ENCODE measurements at regions not wholly inside any gene's neighbourhood (a gene's known extent, or its start where the extent isn't known, plus 50 kb on each side); places are given as distances from the start of the nearest gene placed in this dataset.

GRCh38 chr19:56960959-56961543, 120.5 kb upstream of the PEG3 start:
- Mint-ChIP-seq H3K27ac (no peak overlapping the region), H3K27me3 (ENCODE audit: insufficient read depth, low read depth) (peaks cover 10% of the 10 kb centered on the region), H3K4me1 (no peaks in the 10 kb centered on the region), H3K36me3 (no peaks in the 10 kb centered on the region), H3K4me3 (no peak overlapping the region), H3K9me3 (peaks cover 71% of the 10 kb centered on the region)
- Histone ChIP-seq H3K36me3 (no peaks in the 10 kb centered on the region), H3K27ac (no peak overlapping the region), H3K4me3 (no peak overlapping the region), H3K27me3 (no peaks in the 10 kb centered on the region), H3K4me2 (no peak overlapping the region), H3K9ac (no peak overlapping the region), H3F3A (ENCODE audit: low read depth) (no peaks in the 10 kb centered on the region), H2AFZ (replicated peaks) (no peak overlapping the region), H3K4me1 (no peaks in the 10 kb centered on the region), H4K20me1 (ENCODE audit: low read depth) (no peaks in the 10 kb centered on the region), H3K79me2 (ENCODE audit: low read depth) (no peaks in the 10 kb centered on the region), H3K9me3 (ENCODE audit: low read depth) (peaks cover 2% of the 10 kb centered on the region)
- TF ChIP-seq EZH2phosphoT487 (IDR thresholded peaks at IDR 0.05), result no peak
- TF ChIP-seq CTCF (IDR thresholded peaks at IDR 0.05), result no peak
- no peak for TF ChIP-seq EZH2 (IDR thresholded peaks at IDR 0.05)
- no peak for DNase-seq (ENCODE audit: low spot score)

- Mint-ChIP-seq H3K27ac (no peak overlapping the region), H3K4me1 (no peaks in the 10 kb centered on the region), H3K9me3 (peaks cover 61% of the 10 kb centered on the region)
Measured at GRCh38 chr19:56964410-56964920, 123.9 kb upstream of the PEG3 start.

GRCh38 chr19:56966225-56966696, 125.7 kb upstream of the PEG3 start:
- H3K4me1 Mint-ChIP-seq, result no peaks in the 10 kb centered on the region
- no peak for TF ChIP-seq EZH2phosphoT487 (IDR thresholded peaks at IDR 0.05)
- TF ChIP-seq CTCF (IDR thresholded peaks at IDR 0.05), result no peak
- no peak for TF ChIP-seq EZH2 (IDR thresholded peaks at IDR 0.05)
- no peak overlapping the region for H3K4me2 ChIP-seq
- no peak overlapping the region for H3K9ac ChIP-seq
- no peaks in the 10 kb centered on the region for H4K20me1 ChIP-seq (ENCODE audit: low read depth)
- H2AFZ ChIP-seq (replicated peaks), result no peak overlapping the region
- DNase-seq (ENCODE audit: low spot score), result no peak
- no peak overlapping the region for H3K27ac Mint-ChIP-seq
- no peaks in the 10 kb centered on the region for H3K4me1 ChIP-seq
- H3K79me2 ChIP-seq (ENCODE audit: low read depth), result no peaks in the 10 kb centered on the region
- no peaks in the 10 kb centered on the region for H3K27me3 ChIP-seq
- peaks cover 2% of the 10 kb centered on the region for H3K36me3 Mint-ChIP-seq
- no peak overlapping the region for H3K4me3 ChIP-seq
- peaks cover 2% of the 10 kb centered on the region for H3K27me3 Mint-ChIP-seq (ENCODE audit: insufficient read depth, low read depth)
- H3F3A ChIP-seq (ENCODE audit: low read depth), result no peaks in the 10 kb centered on the region
- peaks cover 10% of the 10 kb centered on the region for H3K9me3 ChIP-seq (ENCODE audit: low read depth)
- H3K9me3 Mint-ChIP-seq, result peaks cover 66% of the 10 kb centered on the region
- no peaks in the 10 kb centered on the region for H3K36me3 ChIP-seq
- H3K4me3 Mint-ChIP-seq, result no peak overlapping the region
- H3K27ac ChIP-seq, result no peak overlapping the region

More at GRCh38 chr19:56964410-56964920, 123.9 kb upstream of the PEG3 start:
- Histone ChIP-seq H3K4me1 (no peaks in the 10 kb centered on the region), H3K4me3 (no peak overlapping the region), H3K4me2 (no peak overlapping the region), H3K36me3 (no peaks in the 10 kb centered on the region), H3K27me3 (no peaks in the 10 kb centered on the region), H2AFZ (replicated peaks) (no peak overlapping the region), H3K79me2 (ENCODE audit: low read depth) (no peaks in the 10 kb centered on the region), H3K9me3 (ENCODE audit: low read depth) (peaks cover 10% of the 10 kb centered on the region), H3F3A (ENCODE audit: low read depth) (no peaks in the 10 kb centered on the region), H3K27ac (no peak overlapping the region), H3K9ac (no peak overlapping the region), H4K20me1 (ENCODE audit: low read depth) (no peaks in the 10 kb centered on the region)
- H3K27me3 Mint-ChIP-seq (ENCODE audit: insufficient read depth, low read depth), result peaks cover 2% of the 10 kb centered on the region
- TF ChIP-seq CTCF (IDR thresholded peaks at IDR 0.05) (no peak), EZH2phosphoT487 (IDR thresholded peaks at IDR 0.05) (no peak), EZH2 (IDR thresholded peaks at IDR 0.05) (no peak)
- peaks cover 2% of the 10 kb centered on the region for H3K36me3 Mint-ChIP-seq
- H3K4me3 Mint-ChIP-seq, result no peak overlapping the region
- no peak for DNase-seq (ENCODE audit: low spot score)
